H1 (cell line): ENCODE measurements at regions not wholly inside any gene's neighbourhood (a gene's known extent, or its start where the extent isn't known, plus 50 kb on each side); places are given as distances from the start of the nearest gene placed in this dataset.

ENCODE experiments used
- ASH2L ChIP-seq: fragments of 200-600, 300-600 bp; sonication (generic); IDR thresholded peaks from one replicate; pipeline ENCODE4 v1.7.1; 2017; ENCODE audit warnings: low read length
- ATF2 ChIP-seq: IDR thresholded peaks from 2 replicates; pipeline ENCODE4 v1.6.1; 2012; ENCODE audit warnings: low read length, inconsistent platforms
- BACH1 ChIP-seq: IDR thresholded peaks from 2 replicates; pipeline ENCODE4 v1.6.1; 2012; ENCODE audit warnings: low read length, improper control_type of control experiment
- EP300 ChIP-seq, 2 experiments: IDR thresholded peaks; 1 replicate in 1 of 2; 2 replicates in 1 of 2; pipeline ENCODE4 v1.6.1; 2011 to 2012; ENCODE audit warnings: low read depth in 2 of 2, low read length in 2 of 2, mild to moderate bottlenecking in 2 of 2, borderline replicate concordance in 1 of 2, inconsistent platforms in 1 of 2, moderate library complexity in 1 of 2
- NRF1 ChIP-seq: IDR thresholded peaks from 2 replicates; pipeline ENCODE4 v1.6.1; 2011; ENCODE audit warnings: mild to moderate bottlenecking, low read depth, low read length, improper control_type of control experiment
- POLR2A ChIP-seq, 2 experiments: IDR thresholded peaks; 1 replicate in 1 of 2; 2 replicates in 1 of 2; pipeline ENCODE4 v1.6.1; 2011; ENCODE audit warnings: low read depth in 2 of 2, low read length in 2 of 2, mild to moderate bottlenecking in 2 of 2; ENCODE audit errors: control extremely low read depth in 1 of 2
- POLR2AphosphoS5 ChIP-seq: IDR thresholded peaks from 2 replicates; pipeline ENCODE4 v1.6.1; 2011; ENCODE audit warnings: low read depth, low read length
- RAD21 ChIP-seq, 2 experiments: IDR thresholded peaks in 1 of 2; conservative IDR thresholded peaks in 1 of 2; 2 replicates each; pipeline ENCODE4 v1.6.1; 2011; ENCODE audit warnings: low read depth in 2 of 2, low read length in 2 of 2, improper control_type of control experiment in 1 of 2, inconsistent platforms in 1 of 2, mild to moderate bottlenecking in 1 of 2, moderate library complexity in 1 of 2
- RXRA ChIP-seq: IDR thresholded peaks from 2 replicates; pipeline ENCODE4 v1.6.1; 2011; ENCODE audit warnings: low read depth, mild to moderate bottlenecking, low read length, moderate library complexity; ENCODE audit not compliant: insufficient read depth
- SAP30 ChIP-seq: fragments of 300-600 bp; sonication (generic); IDR thresholded peaks from 2 replicates; pipeline ENCODE4 v1.7.1; 2012; ENCODE audit warnings: low read length, moderate library complexity, mild to moderate bottlenecking, inconsistent platforms; ENCODE audit not compliant: insufficient read depth, insufficient replicate concordance
- ZNF274 ChIP-seq: IDR thresholded peaks from 2 replicates; pipeline ENCODE4 v1.7.0; 2012; ENCODE audit warnings: low read length, borderline replicate concordance; ENCODE audit errors: extremely low read depth
- TF ChIP-seq, protein P1 (sequence below), 3 experiments: IDR thresholded peaks; 1 replicate in 2 of 3; 2 replicates in 1 of 3; pipeline versions ENCODE4 v1.5.1 to v1.6.1; 2011; ENCODE audit warnings: low read length in 3 of 3, mild to moderate bottlenecking in 3 of 3, inconsistent platforms in 2 of 3, low read depth in 1 of 3, moderate library complexity in 1 of 3; ENCODE audit not compliant: insufficient read depth in 1 of 3; ENCODE audit errors: control extremely low read depth in 1 of 3
- TF ChIP-seq, protein P2 (sequence below): IDR thresholded peaks from 2 replicates; pipeline ENCODE4 v1.6.1; 2011; ENCODE audit warnings: low read depth, mild to moderate bottlenecking, low read length; ENCODE audit not compliant: insufficient read depth

- no peak for TF ChIP-seq BACH1
- no peak for TF ChIP-seq RAD21 (IDR thresholded peaks at IDR 0.05 in 1 of 2, conservative IDR thresholded peaks at IDR 0.05 in 1 of 2; ENCODE audit: low read depth in 2 of 2, low read length in 2 of 2)
- TF ChIP-seq ZNF274: no peak
- TF ChIP-seq, protein P1, sequence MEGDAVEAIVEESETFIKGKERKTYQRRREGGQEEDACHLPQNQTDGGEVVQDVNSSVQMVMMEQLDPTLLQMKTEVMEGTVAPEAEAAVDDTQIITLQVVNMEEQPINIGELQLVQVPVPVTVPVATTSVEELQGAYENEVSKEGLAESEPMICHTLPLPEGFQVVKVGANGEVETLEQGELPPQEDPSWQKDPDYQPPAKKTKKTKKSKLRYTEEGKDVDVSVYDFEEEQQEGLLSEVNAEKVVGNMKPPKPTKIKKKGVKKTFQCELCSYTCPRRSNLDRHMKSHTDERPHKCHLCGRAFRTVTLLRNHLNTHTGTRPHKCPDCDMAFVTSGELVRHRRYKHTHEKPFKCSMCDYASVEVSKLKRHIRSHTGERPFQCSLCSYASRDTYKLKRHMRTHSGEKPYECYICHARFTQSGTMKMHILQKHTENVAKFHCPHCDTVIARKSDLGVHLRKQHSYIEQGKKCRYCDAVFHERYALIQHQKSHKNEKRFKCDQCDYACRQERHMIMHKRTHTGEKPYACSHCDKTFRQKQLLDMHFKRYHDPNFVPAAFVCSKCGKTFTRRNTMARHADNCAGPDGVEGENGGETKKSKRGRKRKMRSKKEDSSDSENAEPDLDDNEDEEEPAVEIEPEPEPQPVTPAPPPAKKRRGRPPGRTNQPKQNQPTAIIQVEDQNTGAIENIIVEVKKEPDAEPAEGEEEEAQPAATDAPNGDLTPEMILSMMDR (IDR thresholded peaks at IDR 0.05; ENCODE audit: control extremely low read depth in 1 of 3, insufficient read depth in 1 of 3, low read depth in 1 of 3, low read length in 3 of 3): no peak
- no peak for TF ChIP-seq EP300 (IDR thresholded peaks at IDR 0.05; ENCODE audit: borderline replicate concordance in 1 of 2, low read depth in 2 of 2, low read length in 2 of 2)
- TF ChIP-seq, protein P2, sequence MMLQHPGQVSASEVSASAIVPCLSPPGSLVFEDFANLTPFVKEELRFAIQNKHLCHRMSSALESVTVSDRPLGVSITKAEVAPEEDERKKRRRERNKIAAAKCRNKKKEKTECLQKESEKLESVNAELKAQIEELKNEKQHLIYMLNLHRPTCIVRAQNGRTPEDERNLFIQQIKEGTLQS: no peak
- no peak for TF ChIP-seq POLR2A (IDR thresholded peaks at IDR 0.05; ENCODE audit: control extremely low read depth in 1 of 2, low read depth in 2 of 2, low read length in 2 of 2)
- no peak for TF ChIP-seq POLR2AphosphoS5
- no peak for TF ChIP-seq RXRA
- TF ChIP-seq ASH2L: no peak
- TF ChIP-seq NRF1: no peak
- TF ChIP-seq SAP30: no peak
- TF ChIP-seq ATF2: no peak
Measured at GRCh38 chr1:198986442-198986841, 347.6 kb downstream of the PTPRC start.
